ENCODE measurements at regions not wholly inside any gene's neighbourhood (a gene's known extent, or its start where the extent isn't known, plus 50 kb on each side); places are given as distances from the start of the nearest gene placed in this dataset.

DNA sequence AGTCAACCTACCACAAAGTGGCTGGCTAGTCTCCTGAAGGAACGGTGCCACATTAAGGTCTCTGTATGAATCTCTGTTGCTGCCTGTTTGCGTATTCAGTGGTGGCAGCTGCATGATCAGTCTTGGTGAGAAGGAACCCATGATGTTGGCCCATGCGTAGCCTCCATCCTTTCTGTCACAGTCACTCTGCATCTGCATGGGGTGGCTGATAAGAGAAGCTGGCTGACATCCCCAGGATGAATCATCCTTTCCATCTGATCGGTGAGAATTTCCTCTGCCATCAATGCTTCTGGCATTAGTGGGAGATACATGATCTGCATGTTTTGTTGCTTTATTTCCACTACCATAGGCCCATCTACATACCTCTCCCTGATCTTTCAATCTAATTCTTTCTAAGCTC, 199.0 kb upstream of the NECTIN1 start:
- Histone ChIP-seq H3K79me2 (ENCODE audit: insufficient read depth, low read length) (no peaks in the 10 kb centered on the region), H3K9me2 (replicated peaks; ENCODE audit: low read depth, low read length) (no peaks in the 10 kb centered on the region), H4K20me1 (ENCODE audit: insufficient read depth, low read length, poor library complexity, severe bottlenecking) (no peaks in the 10 kb centered on the region), H3K4me2 (ENCODE audit: low read depth, low read length, poor library complexity, severe bottlenecking) (no peak overlapping the region), H3F3A (ENCODE audit: low read depth) (no peaks in the 10 kb centered on the region), H3K9me3 (ENCODE audit: insufficient read depth, low read depth, low read length) (no peaks in the 10 kb centered on the region), H3K9ac (ENCODE audit: low read depth, low read length, poor library complexity, severe bottlenecking) (no peak overlapping the region), H3K4me3 (ENCODE audit: low read length, poor library complexity, severe bottlenecking) (no peak overlapping the region), H3K4me1 (ENCODE audit: insufficient read depth, low read length, poor library complexity, severe bottlenecking) (no peaks in the 10 kb centered on the region), H3K36me3 (ENCODE audit: insufficient read depth, low read length) (no peaks in the 10 kb centered on the region), H2AFZ (ENCODE audit: low read length) (no peak overlapping the region), H3K27me3 (ENCODE audit: insufficient read depth, low read length, poor library complexity, severe bottlenecking) (no peaks in the 10 kb centered on the region)
- no peak for TF ChIP-seq EZH2phosphoT487 (IDR thresholded peaks at IDR 0.05; ENCODE audit: borderline replicate concordance)
- TF ChIP-seq, protein P1, sequence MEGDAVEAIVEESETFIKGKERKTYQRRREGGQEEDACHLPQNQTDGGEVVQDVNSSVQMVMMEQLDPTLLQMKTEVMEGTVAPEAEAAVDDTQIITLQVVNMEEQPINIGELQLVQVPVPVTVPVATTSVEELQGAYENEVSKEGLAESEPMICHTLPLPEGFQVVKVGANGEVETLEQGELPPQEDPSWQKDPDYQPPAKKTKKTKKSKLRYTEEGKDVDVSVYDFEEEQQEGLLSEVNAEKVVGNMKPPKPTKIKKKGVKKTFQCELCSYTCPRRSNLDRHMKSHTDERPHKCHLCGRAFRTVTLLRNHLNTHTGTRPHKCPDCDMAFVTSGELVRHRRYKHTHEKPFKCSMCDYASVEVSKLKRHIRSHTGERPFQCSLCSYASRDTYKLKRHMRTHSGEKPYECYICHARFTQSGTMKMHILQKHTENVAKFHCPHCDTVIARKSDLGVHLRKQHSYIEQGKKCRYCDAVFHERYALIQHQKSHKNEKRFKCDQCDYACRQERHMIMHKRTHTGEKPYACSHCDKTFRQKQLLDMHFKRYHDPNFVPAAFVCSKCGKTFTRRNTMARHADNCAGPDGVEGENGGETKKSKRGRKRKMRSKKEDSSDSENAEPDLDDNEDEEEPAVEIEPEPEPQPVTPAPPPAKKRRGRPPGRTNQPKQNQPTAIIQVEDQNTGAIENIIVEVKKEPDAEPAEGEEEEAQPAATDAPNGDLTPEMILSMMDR (conservative IDR thresholded peaks at IDR 0.05; ENCODE audit: low read length) = no peak

DNA sequence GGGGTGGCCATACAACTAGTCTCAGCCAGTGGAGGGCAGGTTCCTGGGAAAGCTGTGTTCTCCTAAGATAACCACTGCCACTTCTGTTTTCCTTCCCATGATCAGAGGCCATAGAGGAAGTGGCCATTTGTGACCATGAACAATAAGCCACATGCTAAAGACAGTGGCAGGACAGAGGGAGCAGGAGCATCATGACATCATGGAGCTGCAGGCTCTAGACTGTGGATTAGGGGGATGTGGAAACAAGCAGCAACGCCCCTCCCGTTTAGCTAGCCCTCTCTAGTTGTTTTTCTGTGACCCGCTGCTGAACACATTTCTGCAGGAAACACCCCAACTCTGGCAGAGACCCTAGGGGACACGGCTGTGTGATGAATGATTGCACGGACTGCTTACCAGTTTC, 195.0 kb upstream of the NECTIN1 start:
- H3K9me2 ChIP-seq (replicated peaks; ENCODE audit: low read depth, low read length) = no peaks in the 10 kb centered on the region
- H3K4me1 ChIP-seq (ENCODE audit: insufficient read depth, low read length, poor library complexity, severe bottlenecking) = no peaks in the 10 kb centered on the region
- TF ChIP-seq EZH2phosphoT487 (IDR thresholded peaks at IDR 0.05; ENCODE audit: borderline replicate concordance) = no peak
- TF ChIP-seq, protein P1 (conservative IDR thresholded peaks at IDR 0.05; ENCODE audit: low read length) = no peak
- no peak overlapping the region for H3K9ac ChIP-seq (ENCODE audit: low read depth, low read length, poor library complexity, severe bottlenecking)
- no peaks in the 10 kb centered on the region for H3K27me3 ChIP-seq (ENCODE audit: insufficient read depth, low read length, poor library complexity, severe bottlenecking)
- H4K20me1 ChIP-seq (ENCODE audit: insufficient read depth, low read length, poor library complexity, severe bottlenecking) = no peaks in the 10 kb centered on the region
- no peak overlapping the region for H2AFZ ChIP-seq (ENCODE audit: low read length)
- no peaks in the 10 kb centered on the region for H3K36me3 ChIP-seq (ENCODE audit: insufficient read depth, low read length)
- H3K4me2 ChIP-seq (ENCODE audit: low read depth, low read length, poor library complexity, severe bottlenecking) = no peak overlapping the region
- H3K9me3 ChIP-seq (ENCODE audit: insufficient read depth, low read depth, low read length) = no peaks in the 10 kb centered on the region
- no peaks in the 10 kb centered on the region for H3F3A ChIP-seq (ENCODE audit: low read depth)
- no peak overlapping the region for H3K4me3 ChIP-seq (ENCODE audit: low read length, poor library complexity, severe bottlenecking)
- H3K79me2 ChIP-seq (ENCODE audit: insufficient read depth, low read length) = no peaks in the 10 kb centered on the region

DNA sequence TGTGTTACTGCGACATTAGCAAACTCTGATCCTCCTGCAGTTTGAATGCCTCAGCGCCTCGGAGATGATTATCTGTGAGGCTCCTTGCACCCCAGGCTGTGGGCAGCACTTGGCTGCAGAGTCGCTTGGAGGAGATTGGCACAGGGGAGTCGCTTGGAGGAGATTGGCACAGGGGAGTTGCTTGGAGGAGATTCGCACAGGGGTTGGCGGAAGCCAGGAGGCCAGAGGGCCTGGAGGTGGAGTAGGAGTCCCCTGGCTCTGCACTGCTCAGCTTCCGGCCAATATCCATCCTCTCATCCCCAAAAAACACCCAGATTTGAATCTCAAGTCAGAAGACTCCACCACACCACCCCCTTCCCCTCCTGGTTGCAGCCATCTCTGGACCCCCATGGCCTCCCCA, 192.6 kb upstream of the NECTIN1 start:
- no peak overlapping the region for H3K9ac ChIP-seq (ENCODE audit: low read depth, low read length, poor library complexity, severe bottlenecking)
- H3K27me3 ChIP-seq (ENCODE audit: insufficient read depth, low read length, poor library complexity, severe bottlenecking) = no peaks in the 10 kb centered on the region
- TF ChIP-seq, protein P1 (conservative IDR thresholded peaks at IDR 0.05; ENCODE audit: low read length) = no peak
- no peak for TF ChIP-seq EZH2phosphoT487 (IDR thresholded peaks at IDR 0.05; ENCODE audit: borderline replicate concordance)

More for the DNA sequence above, 192.6 kb upstream of the NECTIN1 start:
- H3K79me2 ChIP-seq (ENCODE audit: insufficient read depth, low read length) = no peaks in the 10 kb centered on the region
- no peaks in the 10 kb centered on the region for H3K9me2 ChIP-seq (replicated peaks; ENCODE audit: low read depth, low read length)
- no peak overlapping the region for H3K4me3 ChIP-seq (ENCODE audit: low read length, poor library complexity, severe bottlenecking)
- H3K9me3 ChIP-seq (ENCODE audit: insufficient read depth, low read depth, low read length) = no peaks in the 10 kb centered on the region
- no peaks in the 10 kb centered on the region for H3K4me1 ChIP-seq (ENCODE audit: insufficient read depth, low read length, poor library complexity, severe bottlenecking)
- H3F3A ChIP-seq (ENCODE audit: low read depth) = no peaks in the 10 kb centered on the region
- no peak overlapping the region for H2AFZ ChIP-seq (ENCODE audit: low read length)
- no peaks in the 10 kb centered on the region for H3K36me3 ChIP-seq (ENCODE audit: insufficient read depth, low read length)
- no peak overlapping the region for H3K4me2 ChIP-seq (ENCODE audit: low read depth, low read length, poor library complexity, severe bottlenecking)
- no peaks in the 10 kb centered on the region for H4K20me1 ChIP-seq (ENCODE audit: insufficient read depth, low read length, poor library complexity, severe bottlenecking)

All from Loucy (cell line).